ENCODE measurements at regions not wholly inside any gene's neighbourhood (a gene's known extent, or its start where the extent isn't known, plus 50 kb on each side); places are given as distances from the start of the nearest gene placed in this dataset.
A peak's percentile ranks its signal among the peaks of the same experiment; 100 is the strongest.

DNA sequence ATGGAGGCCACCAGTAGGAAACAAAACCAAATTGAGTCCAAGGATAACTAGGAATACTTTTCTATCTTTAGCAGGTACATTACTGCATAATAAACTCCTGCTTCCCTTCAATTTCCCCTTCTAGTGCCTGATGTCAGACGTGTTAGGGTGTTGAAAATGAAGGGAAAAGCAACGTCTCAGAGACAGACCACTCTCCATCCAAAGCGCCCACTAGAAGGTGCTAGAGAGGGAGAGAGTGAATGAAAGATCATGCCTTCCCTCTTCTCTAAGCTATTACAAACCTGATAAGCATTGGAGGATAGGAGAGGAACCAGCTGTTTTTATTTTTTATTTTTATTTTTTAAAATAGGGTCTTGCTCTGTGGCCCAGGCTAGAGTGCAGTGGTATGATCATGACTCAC lies 64.1 kb downstream of the ZNF641 start:
- Histone ChIP-seq H3K79me2 (ENCODE audit: insufficient read depth, low read length) (no peaks in the 10 kb centered on the region), H3K4me1 (ENCODE audit: insufficient read depth, low read length) (no peaks in the 10 kb centered on the region), H3K4me2 (ENCODE audit: insufficient read depth, low read length) (no peak overlapping the region), H3K4me3 (ENCODE audit: insufficient read depth, low read length) (no peak overlapping the region), H3K9me3 (ENCODE audit: low read depth, low read length) (no peaks in the 10 kb centered on the region), H3K27me3 (ENCODE audit: insufficient read depth, low read length) (no peaks in the 10 kb centered on the region), H4K20me1 (ENCODE audit: insufficient read depth, low read length) (no peaks in the 10 kb centered on the region), H2AFZ (ENCODE audit: low read length) (no peak overlapping the region), H3K27ac (ENCODE audit: low read depth, low read length) (no peak overlapping the region), H3K36me3 (ENCODE audit: insufficient read depth, low read length) (no peaks in the 10 kb centered on the region)
- TF ChIP-seq, protein P1, sequence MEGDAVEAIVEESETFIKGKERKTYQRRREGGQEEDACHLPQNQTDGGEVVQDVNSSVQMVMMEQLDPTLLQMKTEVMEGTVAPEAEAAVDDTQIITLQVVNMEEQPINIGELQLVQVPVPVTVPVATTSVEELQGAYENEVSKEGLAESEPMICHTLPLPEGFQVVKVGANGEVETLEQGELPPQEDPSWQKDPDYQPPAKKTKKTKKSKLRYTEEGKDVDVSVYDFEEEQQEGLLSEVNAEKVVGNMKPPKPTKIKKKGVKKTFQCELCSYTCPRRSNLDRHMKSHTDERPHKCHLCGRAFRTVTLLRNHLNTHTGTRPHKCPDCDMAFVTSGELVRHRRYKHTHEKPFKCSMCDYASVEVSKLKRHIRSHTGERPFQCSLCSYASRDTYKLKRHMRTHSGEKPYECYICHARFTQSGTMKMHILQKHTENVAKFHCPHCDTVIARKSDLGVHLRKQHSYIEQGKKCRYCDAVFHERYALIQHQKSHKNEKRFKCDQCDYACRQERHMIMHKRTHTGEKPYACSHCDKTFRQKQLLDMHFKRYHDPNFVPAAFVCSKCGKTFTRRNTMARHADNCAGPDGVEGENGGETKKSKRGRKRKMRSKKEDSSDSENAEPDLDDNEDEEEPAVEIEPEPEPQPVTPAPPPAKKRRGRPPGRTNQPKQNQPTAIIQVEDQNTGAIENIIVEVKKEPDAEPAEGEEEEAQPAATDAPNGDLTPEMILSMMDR (IDR thresholded peaks at IDR 0.05; ENCODE audit: extremely low read depth, low read depth, low read length): peak; percentile 54
- DNase-seq (ENCODE audit: insufficient read length, low spot score, missing footprints): no peak

DNA sequence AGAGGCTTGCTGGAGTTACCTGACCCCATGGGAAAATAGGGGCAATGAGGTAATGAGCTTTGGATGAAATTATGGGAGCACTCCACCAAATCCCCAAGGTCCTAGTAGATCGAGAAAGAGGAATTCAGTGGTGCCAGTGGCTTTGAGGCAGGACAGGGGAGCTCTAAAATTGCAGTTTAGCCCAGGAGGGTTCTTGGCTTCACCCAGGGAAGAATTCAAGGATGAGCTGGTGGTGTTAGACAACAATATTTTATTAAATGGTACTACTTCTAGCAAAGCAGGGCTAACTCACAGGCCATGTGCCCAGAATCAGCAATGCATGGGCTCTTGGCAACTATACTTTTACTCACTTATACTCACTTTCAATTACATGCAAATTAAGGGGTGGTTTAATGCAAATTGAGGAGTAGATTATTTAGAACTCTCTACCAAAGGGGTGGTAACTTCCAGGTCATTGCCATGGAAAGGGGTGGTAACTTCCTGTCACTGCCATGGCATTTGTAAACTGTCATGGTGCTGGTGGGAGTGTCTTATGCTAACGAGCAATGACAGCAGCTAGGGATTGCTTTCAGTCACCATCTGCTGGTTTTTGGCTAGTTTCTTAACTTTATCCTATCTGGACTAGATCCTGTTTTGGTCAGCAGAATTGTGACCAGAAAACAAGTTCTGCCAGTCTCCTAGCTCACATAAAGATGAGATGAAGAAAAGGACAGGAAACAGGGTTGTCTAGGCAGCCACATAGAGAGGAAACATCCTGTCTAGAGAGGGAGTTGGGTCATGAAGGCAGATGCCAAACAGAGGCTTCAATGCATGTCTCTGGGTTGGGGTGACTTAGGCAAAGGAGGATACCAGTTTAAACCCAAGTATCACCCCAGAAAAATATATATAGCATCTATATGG lies 64.7 kb downstream of the ZNF641 start:
- TF ChIP-seq, protein P1 (IDR thresholded peaks at IDR 0.05; ENCODE audit: extremely low read depth, low read depth, low read length): no peak
- Histone ChIP-seq H3K27me3 (ENCODE audit: insufficient read depth, low read length) (no peaks in the 10 kb centered on the region), H3K4me2 (ENCODE audit: insufficient read depth, low read length) (no peak overlapping the region), H2AFZ (ENCODE audit: low read length) (no peak overlapping the region), H4K20me1 (ENCODE audit: insufficient read depth, low read length) (no peaks in the 10 kb centered on the region), H3K4me3 (ENCODE audit: insufficient read depth, low read length) (no peak overlapping the region), H3K4me1 (ENCODE audit: insufficient read depth, low read length) (no peaks in the 10 kb centered on the region), H3K9me3 (ENCODE audit: low read depth, low read length) (no peaks in the 10 kb centered on the region), H3K79me2 (ENCODE audit: insufficient read depth, low read length) (no peaks in the 10 kb centered on the region), H3K27ac (ENCODE audit: low read depth, low read length) (no peak overlapping the region), H3K36me3 (ENCODE audit: insufficient read depth, low read length) (no peaks in the 10 kb centered on the region)
- no peak for DNase-seq (ENCODE audit: insufficient read length, low spot score, missing footprints)

DNA sequence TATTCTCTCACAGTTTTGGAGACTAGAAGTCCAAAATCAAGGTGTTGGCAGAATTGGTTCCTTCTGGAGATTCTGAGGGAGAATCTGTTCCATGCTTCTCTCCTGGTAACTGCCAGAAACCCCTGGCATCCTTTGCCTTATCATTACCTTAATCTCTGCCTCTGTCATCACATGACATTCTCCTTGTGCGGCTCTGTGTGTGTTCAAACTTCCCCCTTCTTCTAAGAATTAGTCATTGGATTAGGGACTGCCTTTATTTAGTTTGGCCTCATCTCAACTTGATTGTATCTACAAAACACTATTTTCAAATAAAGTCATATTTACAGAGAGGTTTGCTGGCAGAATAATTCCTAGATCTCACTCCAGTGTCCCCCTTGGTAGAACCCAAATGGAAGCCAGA lies 68.9 kb downstream of the ZNF641 start:
- Histone ChIP-seq H3K4me2 (ENCODE audit: insufficient read depth, low read length) (no peak overlapping the region), H3K4me3 (ENCODE audit: insufficient read depth, low read length) (no peak overlapping the region), H4K20me1 (ENCODE audit: insufficient read depth, low read length) (no peaks in the 10 kb centered on the region), H3K79me2 (ENCODE audit: insufficient read depth, low read length) (no peaks in the 10 kb centered on the region), H3K4me1 (ENCODE audit: insufficient read depth, low read length) (no peaks in the 10 kb centered on the region), H3K36me3 (ENCODE audit: insufficient read depth, low read length) (no peaks in the 10 kb centered on the region), H3K27me3 (ENCODE audit: insufficient read depth, low read length) (no peaks in the 10 kb centered on the region), H3K27ac (ENCODE audit: low read depth, low read length) (no peak overlapping the region), H3K9me3 (ENCODE audit: low read depth, low read length) (no peaks in the 10 kb centered on the region), H2AFZ (ENCODE audit: low read length) (no peak overlapping the region)
- DNase-seq (ENCODE audit: insufficient read length, low spot score, missing footprints): no peak
- TF ChIP-seq, protein P1 (IDR thresholded peaks at IDR 0.05; ENCODE audit: extremely low read depth, low read depth, low read length): no peak

DNA sequence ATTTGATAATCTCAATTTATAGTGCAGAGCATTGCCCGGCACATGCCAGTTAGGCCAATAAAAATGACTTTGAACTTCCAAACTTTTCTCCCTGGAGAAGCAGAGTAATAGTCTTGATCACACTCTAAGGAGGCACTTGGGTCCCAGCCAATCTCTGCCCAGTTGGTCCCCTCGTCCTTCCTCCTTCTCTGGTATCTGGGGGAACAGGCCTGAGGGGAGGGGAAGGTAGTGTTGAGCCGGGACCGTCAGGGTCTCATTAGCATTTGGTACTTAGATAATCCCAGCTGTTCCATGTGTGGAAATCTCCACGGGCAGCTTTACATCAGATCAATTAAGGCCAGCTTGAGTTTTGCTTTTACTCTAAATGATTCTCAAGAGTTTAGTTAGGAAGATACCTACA lies 70.1 kb downstream of the ZNF641 start:
- no peak for DNase-seq (ENCODE audit: insufficient read length, low spot score, missing footprints)

More for the DNA sequence above, 70.1 kb downstream of the ZNF641 start:
- H4K20me1 ChIP-seq (ENCODE audit: insufficient read depth, low read length): no peaks in the 10 kb centered on the region
- no peak overlapping the region for H2AFZ ChIP-seq (ENCODE audit: low read length)
- TF ChIP-seq, protein P1 (IDR thresholded peaks at IDR 0.05; ENCODE audit: extremely low read depth, low read depth, low read length): no peak
- H3K4me3 ChIP-seq (ENCODE audit: insufficient read depth, low read length): no peak overlapping the region
- no peaks in the 10 kb centered on the region for H3K79me2 ChIP-seq (ENCODE audit: insufficient read depth, low read length)
- no peaks in the 10 kb centered on the region for H3K9me3 ChIP-seq (ENCODE audit: low read depth, low read length)
- H3K36me3 ChIP-seq (ENCODE audit: insufficient read depth, low read length): no peaks in the 10 kb centered on the region
- H3K27me3 ChIP-seq (ENCODE audit: insufficient read depth, low read length): no peaks in the 10 kb centered on the region
- no peaks in the 10 kb centered on the region for H3K4me1 ChIP-seq (ENCODE audit: insufficient read depth, low read length)
- H3K27ac ChIP-seq (ENCODE audit: low read depth, low read length): no peak overlapping the region
- H3K4me2 ChIP-seq (ENCODE audit: insufficient read depth, low read length): no peak overlapping the region

Data from osteoblast (primary cell).